HEK293 (cell line): ENCODE measurements at regions not wholly inside any gene's neighbourhood (a gene's known extent, or its start where the extent isn't known, plus 50 kb on each side); places are given as distances from the start of the nearest gene placed in this dataset.

ENCODE experiments used
- CTCF ChIA-PET: fragments of 350-600 bp; formaldehyde crosslinking; extraction: SDS; loops from one replicate; lab custom pipeline; 2021; ENCODE audit warnings: antibody characterized with exemption; lab: Yijun Ruan, JAX
- POLR2A ChIA-PET: fragments of 300-600 bp; formaldehyde crosslinking; extraction: SDS; loops from one replicate; lab custom pipeline; 2020; ENCODE audit warnings: antibody characterized with exemption, inconsistent platforms; lab: Yijun Ruan, JAX
- H3K27ac ChIP-seq: fragments of 200-500 bp; sonication (Bioruptor generic); 2 replicates; pipeline ENCODE4 v1.5.1; 2014; ENCODE audit warnings: low read depth, low read length, control low read depth, inconsistent platforms; ENCODE audit errors: extremely low read depth
- H3K36me3 ChIP-seq, 2 experiments: fragments of 200-500 bp in 1 of 2; sonication (Bioruptor generic) in 1 of 2; 1 replicate in 1 of 2; 2 replicates in 1 of 2; pipeline ENCODE4 v1.5.1; 2014 to 2017; ENCODE audit warnings: inconsistent platforms in 2 of 2, low read length in 2 of 2; ENCODE audit not compliant: control insufficient read depth in 2 of 2, insufficient read depth in 1 of 2
- H3K4me1 ChIP-seq: fragments of 200-500 bp; sonication (Bioruptor generic); 2 replicates; pipeline ENCODE4 v1.5.1; 2014; ENCODE audit warnings: mild to moderate bottlenecking, low read length, inconsistent platforms; ENCODE audit not compliant: control insufficient read depth, insufficient read depth
- H3K4me3 ChIP-seq: 2 replicates; pipeline ENCODE4 v1.5.1; 2011; ENCODE audit warnings: low read depth, mild to moderate bottlenecking, control low read depth, low read length, moderate library complexity
- H3K9me3 ChIP-seq: fragments of 200-500 bp; sonication (Bioruptor generic); 2 replicates; pipeline ENCODE4 v1.5.1; 2014; ENCODE audit warnings: low read depth, low read length, inconsistent platforms; ENCODE audit not compliant: control insufficient read depth, insufficient read depth
- BCL11B ChIP-seq: fragments of 450-650 bp; formaldehyde crosslinking; IDR thresholded peaks from 2 replicates; pipeline ENCODE4 v1.5.1; 2016; ENCODE audit warnings: low read depth, missing biosample characterization, missing genetic modification characterization
- KLF8 ChIP-seq: fragments of 450-650 bp; formaldehyde crosslinking; IDR thresholded peaks from 2 replicates; pipeline ENCODE4 v1.5.1; 2016; ENCODE audit warnings: missing biosample characterization, missing genetic modification characterization
- MZF1 ChIP-seq: fragments of 450-650 bp; formaldehyde crosslinking; IDR thresholded peaks from 2 replicates; pipeline ENCODE4 v1.5.1; 2017; ENCODE audit warnings: missing biosample characterization, missing genetic modification characterization, borderline replicate concordance
- OSR2 ChIP-seq: fragments of 450-650 bp; formaldehyde crosslinking; IDR thresholded peaks from 2 replicates; pipeline ENCODE4 v1.5.1; 2016; ENCODE audit warnings: missing biosample characterization, missing genetic modification characterization
- PRDM1 ChIP-seq: fragments of 450-650 bp; formaldehyde crosslinking; IDR thresholded peaks from 2 replicates; pipeline ENCODE4; 2016; ENCODE audit warnings: missing biosample characterization, missing genetic modification characterization
- SCRT2 ChIP-seq: fragments of 450-650 bp; formaldehyde crosslinking; IDR thresholded peaks from 2 replicates; pipeline ENCODE4 v1.5.1; 2016; ENCODE audit warnings: missing biosample characterization, missing genetic modification characterization
- SETDB1 ChIP-seq: IDR thresholded peaks from one replicate; pipeline ENCODE4 v1.6.1; 2017; ENCODE audit warnings: mild to moderate bottlenecking, low read length, moderate library complexity, mixed read lengths; ENCODE audit not compliant: insufficient read length
- SP2 ChIP-seq: fragments of 450-650 bp; formaldehyde crosslinking; IDR thresholded peaks from 2 replicates; pipeline ENCODE4 v1.5.1; 2016; ENCODE audit warnings: missing biosample characterization, missing genetic modification characterization
- TCF7L2 ChIP-seq: IDR thresholded peaks from 2 replicates; pipeline ENCODE4 v1.6.1; 2011; ENCODE audit warnings: low read depth, mild to moderate bottlenecking, inconsistent platforms, low read length, moderate library complexity, borderline replicate concordance
- TRIM28 ChIP-seq: IDR thresholded peaks from 2 replicates; pipeline ENCODE4 v1.6.1; 2011; ENCODE audit warnings: low read length, control low read depth, borderline replicate concordance
- YY1 ChIP-seq: fragments of 450-650 bp; formaldehyde crosslinking; IDR thresholded peaks from 2 replicates; pipeline ENCODE4 v1.5.1; 2018; ENCODE audit warnings: missing biosample characterization, missing genetic modification characterization
- ZBTB17 ChIP-seq: fragments of 450-650 bp; formaldehyde crosslinking; IDR thresholded peaks from 2 replicates; pipeline ENCODE4 v1.5.1; 2016; ENCODE audit warnings: missing biosample characterization, missing genetic modification characterization
- ZEB2 ChIP-seq: fragments of 450-650 bp; formaldehyde crosslinking; IDR thresholded peaks from 2 replicates; pipeline ENCODE4 v1.5.1; 2016; ENCODE audit warnings: missing biosample characterization, missing genetic modification characterization
- ZFP3 ChIP-seq: fragments of 450-650 bp; formaldehyde crosslinking; IDR thresholded peaks from 2 replicates; pipeline ENCODE4 v1.5.1; 2016; ENCODE audit warnings: low read depth, missing biosample characterization, missing genetic modification characterization
- ZNF10 ChIP-seq: fragments of 450-650 bp; formaldehyde crosslinking; IDR thresholded peaks from 2 replicates; pipeline ENCODE4 v1.5.1; 2017; ENCODE audit warnings: missing biosample characterization, missing genetic modification characterization
- ZNF175 ChIP-seq: fragments of 450-650 bp; formaldehyde crosslinking; IDR thresholded peaks from 2 replicates; pipeline ENCODE4 v1.5.1; 2016; ENCODE audit warnings: missing biosample characterization, missing genetic modification characterization
- ZNF311 ChIP-seq: fragments of 450-650 bp; formaldehyde crosslinking; IDR thresholded peaks from 2 replicates; pipeline ENCODE4 v1.5.1; 2017; ENCODE audit warnings: missing biosample characterization, missing genetic modification characterization, borderline replicate concordance
- ZNF473 ChIP-seq: fragments of 450-650 bp; formaldehyde crosslinking; IDR thresholded peaks from 2 replicates; pipeline ENCODE4 v1.5.1; 2017; ENCODE audit warnings: missing biosample characterization, missing genetic modification characterization
- ZNF510 ChIP-seq: fragments of 450-650 bp; formaldehyde crosslinking; IDR thresholded peaks from 2 replicates; pipeline ENCODE4 v1.5.1; 2018; ENCODE audit warnings: mild to moderate bottlenecking, missing genetic modification characterization, missing biosample characterization; ENCODE audit not compliant: insufficient replicate concordance
- ZNF561 ChIP-seq: fragments of 450-650 bp; IDR thresholded peaks from 2 replicates; pipeline ENCODE4 v1.5.1; 2018; ENCODE audit warnings: missing biosample characterization, missing genetic modification characterization, borderline replicate concordance
- ZNF585B ChIP-seq: fragments of 450-650 bp; formaldehyde crosslinking; IDR thresholded peaks from 2 replicates; pipeline ENCODE4 v1.5.1; 2016; ENCODE audit warnings: missing biosample characterization, missing genetic modification characterization
- ZNF626 ChIP-seq: fragments of 450-650 bp; sonication (Bioruptor Pico); formaldehyde crosslinking; IDR thresholded peaks from 2 replicates; pipeline ENCODE4 v1.5.1; 2018; ENCODE audit warnings: missing biosample characterization, missing genetic modification characterization, inconsistent platforms
- ZNF658 ChIP-seq: fragments of 450-650 bp; formaldehyde crosslinking; IDR thresholded peaks from 2 replicates; pipeline ENCODE4; 2016; ENCODE audit warnings: missing biosample characterization, missing genetic modification characterization
- ZNF791 ChIP-seq: fragments of 450-650 bp; formaldehyde crosslinking; IDR thresholded peaks from 2 replicates; pipeline ENCODE4 v1.5.1; 2016; ENCODE audit warnings: missing biosample characterization, missing genetic modification characterization
- TF ChIP-seq, protein P1 (sequence below): fragments of 450-650 bp; formaldehyde crosslinking; IDR thresholded peaks from 2 replicates; pipeline ENCODE4 v1.5.1; 2017; ENCODE audit warnings: missing biosample characterization, mild to moderate bottlenecking, missing genetic modification characterization, moderate library complexity
- TF ChIP-seq, protein P2 (sequence below): fragments of 450-650 bp; formaldehyde crosslinking; IDR thresholded peaks from 2 replicates; pipeline ENCODE4 v1.5.1; 2016; ENCODE audit warnings: missing biosample characterization, missing genetic modification characterization
- TF ChIP-seq, protein P3 (sequence below): sonication (generic); formaldehyde crosslinking; IDR thresholded peaks from 2 replicates; pipeline ENCODE4 v1.8.1; 2022; ENCODE audit warnings: mild to moderate bottlenecking, moderate library complexity, missing genetic modification reagents
- TF ChIP-seq, protein P4 (sequence below): fragments of 450-650 bp; formaldehyde crosslinking; IDR thresholded peaks from 2 replicates; pipeline ENCODE4 v1.5.1; 2016; ENCODE audit warnings: missing biosample characterization, missing genetic modification characterization
- TF ChIP-seq, protein P5 (sequence below): fragments of 450-650 bp; formaldehyde crosslinking; IDR thresholded peaks from 2 replicates; pipeline ENCODE4; 2016; ENCODE audit warnings: missing biosample characterization, missing genetic modification characterization

DNA sequence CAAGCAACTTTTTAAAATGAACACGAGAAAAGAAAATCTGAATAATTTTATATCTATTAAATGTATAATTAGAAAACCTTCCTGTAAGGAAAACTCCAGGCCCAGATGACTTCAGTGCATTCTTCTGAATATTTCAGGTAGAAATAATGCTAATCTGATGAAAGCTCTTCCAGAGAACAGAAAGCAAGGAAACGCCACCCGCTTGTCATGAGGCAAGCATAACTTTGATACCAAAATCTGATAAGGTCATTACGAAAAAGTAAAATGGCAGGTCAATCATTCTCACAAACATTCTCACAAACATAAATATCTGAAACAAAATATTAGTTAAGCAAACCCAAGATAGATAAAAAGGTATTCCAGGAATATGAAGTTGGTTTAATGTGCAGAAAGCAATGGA lies 60.6 kb upstream of the PCSK6 start:
- H3K4me1 ChIP-seq = no peaks in the 10 kb centered on the region
- H3K27ac ChIP-seq = no peak overlapping the region
- ChIA-PET POLR2A (no interaction called here), CTCF (interaction anchor here (0.7 to 1.3 kb wide), 2 partner anchors 11 to 134 kb away, joined by 3 read pairs; no protein-coding TSS in a partner anchor)
- TF ChIP-seq ZNF658 (tag by site-specific recombination) = no peak
- TF ChIP-seq ZFP3 (tag by site-specific recombination) = no peak
- TF ChIP-seq ZNF791 (tag by site-specific recombination) = no peak
- TF ChIP-seq ZNF10 (tag by site-specific recombination) = no peak
- TF ChIP-seq ZNF311 (tag by site-specific recombination) = no peak
- no peak for TF ChIP-seq ZEB2 (tag by site-specific recombination)
- TF ChIP-seq ZBTB17 (tag by site-specific recombination) = no peak
- TF ChIP-seq, protein P1, sequence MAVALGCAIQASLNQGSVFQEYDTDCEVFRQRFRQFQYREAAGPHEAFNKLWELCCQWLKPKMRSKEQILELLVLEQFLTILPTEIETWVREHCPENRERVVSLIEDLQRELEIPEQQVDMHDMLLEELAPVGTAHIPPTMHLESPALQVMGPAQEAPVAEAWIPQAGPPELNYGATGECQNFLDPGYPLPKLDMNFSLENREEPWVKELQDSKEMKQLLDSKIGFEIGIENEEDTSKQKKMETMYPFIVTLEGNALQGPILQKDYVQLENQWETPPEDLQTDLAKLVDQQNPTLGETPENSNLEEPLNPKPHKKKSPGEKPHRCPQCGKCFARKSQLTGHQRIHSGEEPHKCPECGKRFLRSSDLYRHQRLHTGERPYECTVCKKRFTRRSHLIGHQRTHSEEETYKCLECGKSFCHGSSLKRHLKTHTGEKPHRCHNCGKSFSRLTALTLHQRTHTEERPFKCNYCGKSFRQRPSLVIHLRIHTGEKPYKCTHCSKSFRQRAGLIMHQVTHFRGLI (tag by site-specific recombination) = no peak
- TF ChIP-seq MZF1 (tag by site-specific recombination) = no peak
- TF ChIP-seq, protein P2, sequence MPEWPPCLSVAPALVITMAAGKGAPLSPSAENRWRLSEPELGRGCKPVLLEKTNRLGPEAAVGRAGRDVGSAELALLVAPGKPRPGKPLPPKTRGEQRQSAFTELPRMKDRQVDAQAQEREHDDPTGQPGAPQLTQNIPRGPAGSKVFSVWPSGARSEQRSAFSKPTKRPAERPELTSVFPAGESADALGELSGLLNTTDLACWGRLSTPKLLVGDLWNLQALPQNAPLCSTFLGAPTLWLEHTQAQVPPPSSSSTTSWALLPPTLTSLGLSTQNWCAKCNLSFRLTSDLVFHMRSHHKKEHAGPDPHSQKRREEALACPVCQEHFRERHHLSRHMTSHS (tag by site-specific recombination) = no peak
- H3K36me3 ChIP-seq = no peaks in the 10 kb centered on the region
- no peak overlapping the region for H3K4me3 ChIP-seq
- 0 out of 2 replicates have a peak, but pooled peaks cover 4% of the 10 kb centered on the region for H3K9me3 ChIP-seq

DNA sequence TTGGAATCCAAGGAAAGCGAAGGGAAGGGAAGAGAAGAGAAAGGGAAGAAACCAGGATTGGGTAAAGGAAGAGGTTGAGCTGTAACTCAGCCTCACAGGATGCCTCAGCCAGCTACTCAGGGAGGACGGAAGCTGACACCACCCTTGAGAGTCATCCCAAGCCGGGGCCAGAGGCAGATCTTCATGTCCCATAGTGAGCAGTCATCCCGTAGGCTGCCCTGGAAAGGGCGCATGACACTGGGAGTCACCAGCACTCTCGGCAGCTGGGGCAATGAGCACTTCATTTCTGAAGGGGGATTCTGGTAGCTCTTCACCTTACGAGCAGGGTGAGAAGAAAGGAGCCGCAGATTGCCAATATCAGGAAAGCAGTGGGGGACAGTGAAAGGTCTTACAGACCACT lies 60.1 kb upstream of the PCSK6 start:
- ChIA-PET POLR2A (no interaction called here), CTCF (interaction anchor here (0.7 kb wide), 2 partner anchors 36 to 134 kb away, joined by 3 read pairs; no protein-coding TSS in a partner anchor)
- H3K4me1 ChIP-seq = no peaks in the 10 kb centered on the region
- TF ChIP-seq ZNF175 (tag by site-specific recombination) = no peak
- TF ChIP-seq KLF8 = no peak
- 0 out of 2 replicates have a peak, but pooled peaks have one; percentile 25 for TF ChIP-seq PRDM1 (tag by site-specific recombination)
- TF ChIP-seq TCF7L2 = no peak
- TF ChIP-seq ZNF585B (tag by site-specific recombination) = no peak
- TF ChIP-seq ZNF626 (tag by site-specific recombination) = no peak
- TF ChIP-seq, protein P3, sequence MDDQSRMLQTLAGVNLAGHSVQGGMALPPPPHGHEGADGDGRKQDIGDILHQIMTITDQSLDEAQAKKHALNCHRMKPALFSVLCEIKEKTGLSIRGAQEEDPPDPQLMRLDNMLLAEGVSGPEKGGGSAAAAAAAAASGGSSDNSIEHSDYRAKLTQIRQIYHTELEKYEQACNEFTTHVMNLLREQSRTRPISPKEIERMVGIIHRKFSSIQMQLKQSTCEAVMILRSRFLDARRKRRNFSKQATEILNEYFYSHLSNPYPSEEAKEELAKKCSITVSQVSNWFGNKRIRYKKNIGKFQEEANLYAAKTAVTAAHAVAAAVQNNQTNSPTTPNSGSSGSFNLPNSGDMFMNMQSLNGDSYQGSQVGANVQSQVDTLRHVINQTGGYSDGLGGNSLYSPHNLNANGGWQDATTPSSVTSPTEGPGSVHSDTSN = no peak
- no peak for TF ChIP-seq YY1 (tag by site-specific recombination)
- no peak overlapping the region for H3K4me3 ChIP-seq
- 0 out of 2 replicates have a peak, but pooled peaks cover 4% of the 10 kb centered on the region for H3K9me3 ChIP-seq
- H3K36me3 ChIP-seq = no peaks in the 10 kb centered on the region
- H3K27ac ChIP-seq = no peak overlapping the region

DNA sequence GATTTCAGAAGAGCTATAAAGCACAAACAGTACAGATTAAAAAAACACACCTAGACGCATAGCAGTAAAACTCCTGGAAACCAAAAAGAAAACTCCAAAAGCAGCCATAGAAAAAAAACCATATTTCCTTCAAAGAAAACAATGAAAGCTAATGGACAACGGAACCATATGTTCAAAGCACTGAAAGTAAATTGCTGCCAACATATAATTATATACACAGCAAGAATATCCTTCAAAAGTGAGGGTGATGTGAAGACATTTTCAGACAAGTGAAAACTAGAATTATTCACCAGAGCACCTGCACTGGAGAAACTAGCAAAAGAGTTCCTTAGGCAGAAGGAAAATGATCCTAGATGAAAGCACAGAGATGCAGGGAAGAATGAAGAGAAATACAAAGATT lies 58.2 kb upstream of the PCSK6 start:
- POLR2A ChIA-PET = interaction anchor here (0.5 kb wide), 1 partner anchor 55 kb away, joined by 3 read pairs; no protein-coding TSS in a partner anchor
- Histone ChIP-seq H3K4me3 (no peak overlapping the region), H3K4me1 (no peaks in the 10 kb centered on the region)
- TF ChIP-seq SP2 (tag by site-specific recombination) = no peak
- no peak for TF ChIP-seq SCRT2 (tag by site-specific recombination)
- TF ChIP-seq, protein P4, sequence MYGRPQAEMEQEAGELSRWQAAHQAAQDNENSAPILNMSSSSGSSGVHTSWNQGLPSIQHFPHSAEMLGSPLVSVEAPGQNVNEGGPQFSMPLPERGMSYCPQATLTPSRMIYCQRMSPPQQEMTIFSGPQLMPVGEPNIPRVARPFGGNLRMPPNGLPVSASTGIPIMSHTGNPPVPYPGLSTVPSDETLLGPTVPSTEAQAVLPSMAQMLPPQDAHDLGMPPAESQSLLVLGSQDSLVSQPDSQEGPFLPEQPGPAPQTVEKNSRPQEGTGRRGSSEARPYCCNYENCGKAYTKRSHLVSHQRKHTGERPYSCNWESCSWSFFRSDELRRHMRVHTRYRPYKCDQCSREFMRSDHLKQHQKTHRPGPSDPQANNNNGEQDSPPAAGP (tag by site-specific recombination) = no peak
- no peak for TF ChIP-seq OSR2 (tag by site-specific recombination)
- TF ChIP-seq, protein P5, sequence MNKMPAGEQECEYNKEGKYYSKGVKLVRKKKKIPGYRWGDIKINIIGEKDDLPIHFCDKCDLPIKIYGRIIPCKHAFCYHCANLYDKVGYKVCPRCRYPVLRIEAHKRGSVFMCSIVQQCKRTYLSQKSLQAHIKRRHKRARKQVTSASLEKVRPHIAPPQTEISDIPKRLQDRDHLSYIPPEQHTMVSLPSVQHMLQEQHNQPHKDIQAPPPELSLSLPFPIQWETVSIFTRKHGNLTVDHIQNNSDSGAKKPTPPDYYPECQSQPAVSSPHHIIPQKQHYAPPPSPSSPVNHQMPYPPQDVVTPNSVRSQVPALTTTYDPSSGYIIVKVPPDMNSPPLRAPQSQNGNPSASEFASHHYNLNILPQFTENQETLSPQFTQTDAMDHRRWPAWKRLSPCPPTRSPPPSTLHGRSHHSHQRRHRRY (tag by site-specific recombination) = no peak
- TF ChIP-seq TRIM28 = peak; percentile 78; the same call in 1 of the 2 replicates
- TF ChIP-seq SETDB1 = peak; percentile 97
- no peak for TF ChIP-seq ZNF473 (tag by site-specific recombination)
- TF ChIP-seq ZNF561 (tag by site-specific recombination) = no peak
- TF ChIP-seq ZNF510 (tag by site-specific recombination) = peak; percentile 72
- no peak for TF ChIP-seq BCL11B (tag by site-specific recombination)

More for the DNA sequence above, 58.2 kb upstream of the PCSK6 start:
- H3K9me3 ChIP-seq = 0 out of 2 replicates have a peak, but pooled peaks cover 4% of the 10 kb centered on the region
- CTCF ChIA-PET = interaction anchor here (0.8 to 0.9 kb wide), 2 partner anchors 45 to 140 kb away, joined by 3 to 5 read pairs; no protein-coding TSS in a partner anchor
- H3K36me3 ChIP-seq = no peaks in the 10 kb centered on the region
- H3K27ac ChIP-seq = no peak overlapping the region
